Loucy (cell line): ENCODE measurements at regions not wholly inside any gene's neighbourhood (a gene's known extent, or its start where the extent isn't known, plus 50 kb on each side); places are given as distances from the start of the nearest gene placed in this dataset.

Experiments used
- EZH2phosphoT487 ChIP-seq: fragments of 200-600 bp; IDR thresholded peaks from 2 replicates; pipeline ENCODE4 v1.6.1; 2018; ENCODE audit warnings: antibody characterized with exemption, mild to moderate bottlenecking, moderate library complexity, borderline replicate concordance
- TF ChIP-seq, protein P1 (sequence below): fragments of 200-600 bp; sonication (generic); conservative IDR thresholded peaks from 2 replicates; pipeline ENCODE4 v1.5.1; 2014; ENCODE audit warnings: mild to moderate bottlenecking, antibody characterized with exemption, low read length

- TF ChIP-seq, protein P1, sequence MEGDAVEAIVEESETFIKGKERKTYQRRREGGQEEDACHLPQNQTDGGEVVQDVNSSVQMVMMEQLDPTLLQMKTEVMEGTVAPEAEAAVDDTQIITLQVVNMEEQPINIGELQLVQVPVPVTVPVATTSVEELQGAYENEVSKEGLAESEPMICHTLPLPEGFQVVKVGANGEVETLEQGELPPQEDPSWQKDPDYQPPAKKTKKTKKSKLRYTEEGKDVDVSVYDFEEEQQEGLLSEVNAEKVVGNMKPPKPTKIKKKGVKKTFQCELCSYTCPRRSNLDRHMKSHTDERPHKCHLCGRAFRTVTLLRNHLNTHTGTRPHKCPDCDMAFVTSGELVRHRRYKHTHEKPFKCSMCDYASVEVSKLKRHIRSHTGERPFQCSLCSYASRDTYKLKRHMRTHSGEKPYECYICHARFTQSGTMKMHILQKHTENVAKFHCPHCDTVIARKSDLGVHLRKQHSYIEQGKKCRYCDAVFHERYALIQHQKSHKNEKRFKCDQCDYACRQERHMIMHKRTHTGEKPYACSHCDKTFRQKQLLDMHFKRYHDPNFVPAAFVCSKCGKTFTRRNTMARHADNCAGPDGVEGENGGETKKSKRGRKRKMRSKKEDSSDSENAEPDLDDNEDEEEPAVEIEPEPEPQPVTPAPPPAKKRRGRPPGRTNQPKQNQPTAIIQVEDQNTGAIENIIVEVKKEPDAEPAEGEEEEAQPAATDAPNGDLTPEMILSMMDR, result no peak
- TF ChIP-seq EZH2phosphoT487, result no peak
Observed at GRCh38 chr1:82810601-82811000, 1009.9 kb downstream of the ADGRL2 start.
